ENCODE measurements at regions not wholly inside any gene's neighbourhood (a gene's known extent, or its start where the extent isn't known, plus 50 kb on each side); places are given as distances from the start of the nearest gene placed in this dataset.

GRCh38 chr10:109253306-109253705 is 670.0 kb downstream of the XPNPEP1 start:
- Histone ChIP-seq H3K9me3 (no peaks in the 10 kb centered on the region), H3K27me3 (no peaks in the 10 kb centered on the region), H3K27ac (no peak overlapping the region), H3K36me3 (no peaks in the 10 kb centered on the region), H3K4me1 (ENCODE audit: control insufficient read depth in 1 of 2, insufficient read depth in 1 of 2, low read depth in 1 of 2, low read length in 1 of 2) (no peaks in the 10 kb centered on the region), H3K4me3 (ENCODE audit: low read depth in 1 of 2, low read length in 1 of 2) (no peak overlapping the region)
- no peak for TF ChIP-seq CTCF (IDR thresholded peaks at IDR 0.05)

DNA sequence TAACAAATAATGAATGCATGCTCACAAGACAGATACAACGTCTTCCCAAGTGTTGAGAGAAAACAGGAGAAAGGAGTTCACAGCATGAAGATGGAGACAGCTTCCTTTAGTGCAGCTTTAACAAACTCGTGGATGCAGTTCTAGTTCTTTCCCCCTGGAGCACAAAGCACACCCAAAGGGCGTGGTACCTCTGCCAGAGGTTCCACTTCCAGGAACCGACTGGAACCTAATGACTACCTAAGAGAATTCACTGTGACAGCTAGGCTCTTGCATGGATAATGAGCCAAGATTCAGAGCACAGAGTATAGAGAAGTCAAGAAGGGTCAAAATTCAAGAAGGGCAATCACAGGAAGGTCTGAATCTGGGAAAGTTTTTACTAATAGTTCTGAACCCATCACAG is 673.2 kb downstream of the XPNPEP1 start:
- no peak for TF ChIP-seq CTCF (IDR thresholded peaks at IDR 0.05)
- H3K4me3 ChIP-seq (ENCODE audit: low read depth in 1 of 2, low read length in 1 of 2) = no peak overlapping the region
- no peaks in the 10 kb centered on the region for H3K9me3 ChIP-seq
- H3K4me1 ChIP-seq (ENCODE audit: control insufficient read depth in 1 of 2, insufficient read depth in 1 of 2, low read depth in 1 of 2, low read length in 1 of 2) = no peaks in the 10 kb centered on the region
- H3K27me3 ChIP-seq = no peaks in the 10 kb centered on the region
- no peak overlapping the region for H3K27ac ChIP-seq
- no peaks in the 10 kb centered on the region for H3K36me3 ChIP-seq

DNA sequence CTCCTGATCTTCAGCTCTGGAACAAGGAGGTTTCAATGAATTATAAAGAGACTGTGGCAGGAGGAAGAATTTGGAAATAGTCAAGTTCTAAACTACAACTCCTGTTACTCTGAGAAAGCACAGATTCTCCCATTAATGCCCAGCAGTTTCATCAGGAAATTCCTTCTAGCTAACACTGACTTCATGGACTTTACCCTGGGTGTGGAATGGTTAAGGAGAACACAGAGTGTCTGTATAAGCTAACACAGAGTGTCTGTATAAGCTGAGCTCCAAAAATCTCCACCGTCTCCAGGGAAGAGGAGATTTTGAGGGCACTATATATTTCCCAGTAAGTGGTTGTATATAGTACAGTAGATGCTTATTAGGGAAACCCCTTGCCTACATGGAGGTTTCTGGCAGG is 675.5 kb downstream of the XPNPEP1 start:
- H3K27ac ChIP-seq = no peak overlapping the region
- H3K36me3 ChIP-seq = no peaks in the 10 kb centered on the region
- H3K4me1 ChIP-seq (ENCODE audit: control insufficient read depth in 1 of 2, insufficient read depth in 1 of 2, low read depth in 1 of 2, low read length in 1 of 2) = no peaks in the 10 kb centered on the region
- H3K27me3 ChIP-seq = no peaks in the 10 kb centered on the region
- no peak for TF ChIP-seq CTCF (IDR thresholded peaks at IDR 0.05)
- no peaks in the 10 kb centered on the region for H3K9me3 ChIP-seq
- no peak overlapping the region for H3K4me3 ChIP-seq (ENCODE audit: low read depth in 1 of 2, low read length in 1 of 2)

DNA sequence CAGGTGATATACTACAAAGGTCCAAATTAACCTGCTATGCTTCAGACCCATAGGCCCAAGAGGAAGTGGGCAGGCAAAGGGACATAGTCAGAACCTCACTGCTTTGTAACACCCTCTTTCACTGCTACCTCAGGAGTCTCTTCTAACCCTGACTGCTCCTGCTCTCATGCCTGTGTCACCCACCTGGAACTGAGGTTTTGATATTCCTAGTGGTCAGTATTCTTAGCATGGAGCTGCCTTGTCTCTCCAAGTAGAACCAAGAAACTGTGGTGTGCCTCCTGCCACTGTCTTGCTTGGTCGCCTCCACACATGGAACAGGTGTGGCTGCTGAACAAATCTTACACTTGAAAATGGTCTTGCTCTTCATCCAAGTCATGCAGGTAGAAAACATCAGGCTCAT is 677.5 kb downstream of the XPNPEP1 start:
- Histone ChIP-seq H3K4me1 (ENCODE audit: control insufficient read depth in 1 of 2, insufficient read depth in 1 of 2, low read depth in 1 of 2, low read length in 1 of 2) (no peaks in the 10 kb centered on the region), H3K4me3 (ENCODE audit: low read depth in 1 of 2, low read length in 1 of 2) (no peak overlapping the region), H3K27me3 (no peaks in the 10 kb centered on the region), H3K9me3 (no peaks in the 10 kb centered on the region), H3K36me3 (no peaks in the 10 kb centered on the region), H3K27ac (no peak overlapping the region)
- TF ChIP-seq CTCF (IDR thresholded peaks at IDR 0.05) = no peak

DNA sequence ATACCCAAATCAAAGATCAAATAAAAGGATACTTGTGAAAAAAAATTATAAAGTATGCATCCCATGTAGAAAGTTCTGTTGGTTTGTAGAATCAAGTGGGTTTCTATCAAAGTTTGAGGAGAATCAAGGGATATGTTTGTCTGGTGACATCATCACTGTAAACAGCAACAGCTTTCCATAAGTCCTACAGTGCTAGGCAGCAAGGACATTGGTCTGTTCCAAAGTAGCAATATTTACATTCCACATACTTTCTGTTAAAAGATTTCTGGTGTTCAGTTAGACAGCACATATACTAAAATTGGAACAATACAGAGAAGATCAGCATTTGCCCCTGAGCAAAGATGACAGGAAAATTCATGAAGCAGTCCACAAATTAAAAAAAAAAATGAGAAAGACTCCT is 683.9 kb downstream of the XPNPEP1 start:
- no peaks in the 10 kb centered on the region for H3K27me3 ChIP-seq
- TF ChIP-seq CTCF (IDR thresholded peaks at IDR 0.05) = no peak
- H3K4me3 ChIP-seq (ENCODE audit: low read depth in 1 of 2, low read length in 1 of 2) = no peak overlapping the region

GRCh38 chr10:109237682-109238081 is 685.6 kb downstream of the XPNPEP1 start:
- H3K4me1 ChIP-seq (ENCODE audit: control insufficient read depth in 1 of 2, insufficient read depth in 1 of 2, low read depth in 1 of 2, low read length in 1 of 2) = no peaks in the 10 kb centered on the region
- no peaks in the 10 kb centered on the region for H3K36me3 ChIP-seq
- H3K9me3 ChIP-seq = no peaks in the 10 kb centered on the region
- H3K27ac ChIP-seq = no peak overlapping the region
- no peak overlapping the region for H3K4me3 ChIP-seq (ENCODE audit: low read depth in 1 of 2, low read length in 1 of 2)
- TF ChIP-seq CTCF (IDR thresholded peaks at IDR 0.05) = no peak
- H3K27me3 ChIP-seq = no peaks in the 10 kb centered on the region

More for the DNA sequence above, 683.9 kb downstream of the XPNPEP1 start:
- no peaks in the 10 kb centered on the region for H3K9me3 ChIP-seq
- no peaks in the 10 kb centered on the region for H3K36me3 ChIP-seq
- no peak overlapping the region for H3K27ac ChIP-seq
- no peaks in the 10 kb centered on the region for H3K4me1 ChIP-seq (ENCODE audit: control insufficient read depth in 1 of 2, insufficient read depth in 1 of 2, low read depth in 1 of 2, low read length in 1 of 2)
